K562 (cell line): ENCODE measurements at regions not wholly inside any gene's neighbourhood (a gene's known extent, or its start where the extent isn't known, plus 50 kb on each side); places are given as distances from the start of the nearest gene placed in this dataset.

Source experiments
- CBX3 ChIP-seq, 2 experiments: IDR thresholded peaks; 1 replicate in 1 of 2; 2 replicates in 1 of 2; pipeline ENCODE4 v1.6.1; 2012; ENCODE audit warnings: inconsistent platforms in 2 of 2, low read length in 2 of 2, borderline replicate concordance in 1 of 2, control low read depth in 1 of 2
- CHAMP1 ChIP-seq: fragments of 450-650 bp; IDR thresholded peaks from 2 replicates; pipeline ENCODE4 v1.6.1; 2016; ENCODE audit warnings: mild to moderate bottlenecking
- CHD4 ChIP-seq: fragments of 200-600 bp; sonication (generic); IDR thresholded peaks from 3 replicates; pipeline ENCODE4 v1.6.1; 2012; ENCODE audit warnings: low read depth, mild to moderate bottlenecking, mixed read lengths, low read length, inconsistent platforms; ENCODE audit not compliant: insufficient read depth, insufficient replicate concordance, poor library complexity, severe bottlenecking
- CREB1 ChIP-seq, 2 experiments: sonication (generic) in 1 of 2; formaldehyde crosslinking in 1 of 2; IDR thresholded peaks; 2 replicates each; pipeline versions ENCODE4 v1.6.1 to v1.8.0; 2012 to 2022; ENCODE audit warnings: inconsistent platforms in 1 of 2, mild to moderate bottlenecking in 1 of 2, missing genetic modification reagents in 1 of 2, moderate library complexity in 1 of 2
- CREBBP ChIP-seq: IDR thresholded peaks from one replicate; pipeline ENCODE4 v1.6.1; 2012; ENCODE audit warnings: low read depth, mild to moderate bottlenecking, control low read depth, inconsistent platforms, low read length
- EP400 ChIP-seq: fragments of 450-650 bp; IDR thresholded peaks from 2 replicates; pipeline ENCODE4 v1.6.1; 2017; ENCODE audit warnings: antibody characterized with exemption, mild to moderate bottlenecking, moderate library complexity
- ETS1 ChIP-seq: conservative IDR thresholded peaks from 2 replicates; pipeline ENCODE4 v1.6.1; 2011; ENCODE audit warnings: low read depth, mild to moderate bottlenecking, low read length; ENCODE audit not compliant: control insufficient read depth
- FOXA3 ChIP-seq, 2 experiments: fragments of 450-650 bp in 1 of 2; sonication (generic) in 1 of 2; formaldehyde crosslinking; IDR thresholded peaks in 1 of 2; conservative IDR thresholded peaks in 1 of 2; 2 replicates each; pipeline versions ENCODE4 v1.4.0 to v1.8.0; 2020 to 2022; ENCODE audit warnings: mild to moderate bottlenecking in 2 of 2, missing genetic modification reagents in 1 of 2
- ILK ChIP-seq: fragments of 450-650 bp; IDR thresholded peaks from 2 replicates; pipeline ENCODE4 v1.6.1; 2016; ENCODE audit warnings: missing genetic modification characterization, low read depth, mild to moderate bottlenecking, missing compliant biosample characterization, moderate library complexity, borderline replicate concordance
- REST ChIP-seq, 2 experiments: fragments of 450-650 bp; formaldehyde crosslinking in 1 of 2; IDR thresholded peaks; 2 replicates each; pipeline versions ENCODE4 v1.4.0 to v1.6.1; 2014 to 2020; ENCODE audit warnings: mild to moderate bottlenecking in 2 of 2, borderline replicate concordance in 1 of 2, low read depth in 1 of 2
- SMARCA5 ChIP-seq: fragments of 450-650 bp; IDR thresholded peaks from 2 replicates; pipeline ENCODE4 v1.6.1; 2016
- THRB ChIP-seq: fragments of 450-650 bp; formaldehyde crosslinking; conservative IDR thresholded peaks from 2 replicates; pipeline ENCODE4 v1.4.0; 2022; ENCODE audit warnings: mild to moderate bottlenecking, missing genetic modification characterization
- ZC3H8 ChIP-seq: fragments of 450-650 bp; IDR thresholded peaks from 2 replicates; pipeline ENCODE4 v1.6.1; 2017
- ZNF146 ChIP-seq: IDR thresholded peaks from one replicate; pipeline ENCODE4 v1.6.1; 2018; ENCODE audit warnings: missing compliant biosample characterization; ENCODE audit not compliant: unreplicated experiment

- TF ChIP-seq REST (IDR thresholded peaks at IDR 0.05; ENCODE audit: borderline replicate concordance) (no peak), REST (CRISPR knock-in tag; IDR thresholded peaks at IDR 0.05; ENCODE audit: low read depth) (no peak), CHAMP1 (no peak), ZNF146 (no peak), CREB1 (IDR thresholded peaks at IDR 0.05) (no peak), CREB1 (CRISPR knock-in tag; IDR thresholded peaks at IDR 0.05) (no peak), CREBBP (no peak), SMARCA5 (no peak), FOXA3 (CRISPR knock-in tag; conservative IDR thresholded peaks at IDR 0.05 in 1 of 2, IDR thresholded peaks at IDR 0.05 in 1 of 2) (no peak), CHD4 (no peak), ILK (tag) (no peak), ZC3H8 (no peak), THRB (CRISPR knock-in tag) (no peak), ETS1 (no peak), CBX3 (IDR thresholded peaks at IDR 0.05; ENCODE audit: borderline replicate concordance in 1 of 2, low read length in 2 of 2) (no peak), EP400 (no peak)
Observed at GRCh38 chr22:27588268-27588667, 213.3 kb downstream of the MN1 start (continued).
